WERI-Rb-1 (cell line): ENCODE measurements at regions not wholly inside any gene's neighbourhood (a gene's known extent, or its start where the extent isn't known, plus 50 kb on each side); places are given as distances from the start of the nearest gene placed in this dataset.

Experiments used
- DNase-seq: peaks from one replicate; pipeline ENCODE4 v3.0.0-alpha.2; 2020
- H3K27ac ChIP-seq: fragments of 250-450 bp; sonication (Bioruptor Pico); 2 replicates; pipeline ENCODE4 v1.5.1; 2020; ENCODE audit warnings: mild to moderate bottlenecking, moderate library complexity
- H3K27me3 ChIP-seq: fragments of 250-450 bp; sonication (Bioruptor Pico); 2 replicates; pipeline ENCODE4 v1.5.1; 2021; ENCODE audit warnings: mild to moderate bottlenecking, low read depth, moderate library complexity; ENCODE audit not compliant: insufficient read depth, severe bottlenecking
- H3K36me3 ChIP-seq: fragments of 250-450 bp; sonication (Bioruptor Pico); 2 replicates; pipeline ENCODE4 v1.5.1; 2020; ENCODE audit warnings: mild to moderate bottlenecking, moderate library complexity
- H3K4me3 ChIP-seq: 2 replicates; pipeline ENCODE4 v1.5.1; 2011; ENCODE audit warnings: low read depth, mild to moderate bottlenecking, control low read depth, low read length
- H3K9me3 ChIP-seq: fragments of 250-450 bp; sonication (Bioruptor Pico); 2 replicates; pipeline ENCODE4 v1.5.1; 2021; ENCODE audit warnings: mild to moderate bottlenecking, moderate library complexity; ENCODE audit not compliant: severe bottlenecking
- TF ChIP-seq, protein P1 (sequence below): IDR thresholded peaks from 2 replicates; pipeline ENCODE4 v1.5.1; 2011; ENCODE audit warnings: low read depth, mild to moderate bottlenecking, control low read depth, inconsistent platforms, low read length

DNA sequence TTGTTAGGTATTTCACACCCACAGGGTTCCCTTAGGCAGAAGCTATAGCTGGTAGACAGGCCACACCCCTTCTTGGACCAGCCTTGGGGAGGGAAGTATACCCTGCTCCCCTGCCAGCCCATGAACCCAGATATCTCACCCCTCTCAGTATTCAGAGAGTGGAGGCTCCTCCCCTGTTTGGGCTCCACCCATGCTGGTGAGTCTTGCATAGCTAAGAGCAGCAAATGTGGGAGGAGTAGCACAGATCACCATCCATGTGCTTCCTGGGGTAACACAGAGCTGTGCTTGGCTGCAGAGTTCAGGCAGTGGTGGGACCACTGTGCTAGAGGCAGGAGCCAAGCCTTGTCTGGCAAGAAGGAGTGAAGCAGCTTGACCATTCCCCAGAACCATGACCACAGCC lies 427.2 kb downstream of the ZIC1 start:
- Histone ChIP-seq H3K9me3 (no peaks in the 10 kb centered on the region), H3K27ac (no peak overlapping the region), H3K4me3 (no peak overlapping the region), H3K27me3 (no peaks in the 10 kb centered on the region), H3K36me3 (no peaks in the 10 kb centered on the region)
- DNase-seq, result no peak
- TF ChIP-seq, protein P1, sequence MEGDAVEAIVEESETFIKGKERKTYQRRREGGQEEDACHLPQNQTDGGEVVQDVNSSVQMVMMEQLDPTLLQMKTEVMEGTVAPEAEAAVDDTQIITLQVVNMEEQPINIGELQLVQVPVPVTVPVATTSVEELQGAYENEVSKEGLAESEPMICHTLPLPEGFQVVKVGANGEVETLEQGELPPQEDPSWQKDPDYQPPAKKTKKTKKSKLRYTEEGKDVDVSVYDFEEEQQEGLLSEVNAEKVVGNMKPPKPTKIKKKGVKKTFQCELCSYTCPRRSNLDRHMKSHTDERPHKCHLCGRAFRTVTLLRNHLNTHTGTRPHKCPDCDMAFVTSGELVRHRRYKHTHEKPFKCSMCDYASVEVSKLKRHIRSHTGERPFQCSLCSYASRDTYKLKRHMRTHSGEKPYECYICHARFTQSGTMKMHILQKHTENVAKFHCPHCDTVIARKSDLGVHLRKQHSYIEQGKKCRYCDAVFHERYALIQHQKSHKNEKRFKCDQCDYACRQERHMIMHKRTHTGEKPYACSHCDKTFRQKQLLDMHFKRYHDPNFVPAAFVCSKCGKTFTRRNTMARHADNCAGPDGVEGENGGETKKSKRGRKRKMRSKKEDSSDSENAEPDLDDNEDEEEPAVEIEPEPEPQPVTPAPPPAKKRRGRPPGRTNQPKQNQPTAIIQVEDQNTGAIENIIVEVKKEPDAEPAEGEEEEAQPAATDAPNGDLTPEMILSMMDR, result no peak

DNA sequence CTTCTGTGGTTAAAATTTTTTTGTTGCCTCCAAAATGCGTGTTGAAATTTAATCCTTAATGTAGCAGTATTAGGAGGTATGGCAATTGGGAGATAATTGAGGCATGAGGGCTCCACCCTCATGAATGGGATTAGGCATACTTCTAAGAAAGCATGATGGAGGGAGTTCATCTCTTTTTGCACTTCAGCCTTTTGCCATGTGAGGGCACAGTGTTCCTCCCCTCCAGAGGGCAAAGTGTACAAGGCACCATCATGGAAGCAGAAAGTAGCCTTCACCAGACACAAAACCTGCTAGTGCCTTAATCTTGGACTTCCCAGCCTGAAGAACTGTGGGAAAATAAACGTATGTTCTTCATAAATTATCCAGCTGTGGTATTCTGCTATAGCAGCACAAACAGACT lies 429.5 kb downstream of the ZIC1 start:
- no peak overlapping the region for H3K27ac ChIP-seq
- peak; percentile 13 for DNase-seq
- TF ChIP-seq, protein P1, result peak; percentile 26; the same call in 1 of the 2 replicates

DNA sequence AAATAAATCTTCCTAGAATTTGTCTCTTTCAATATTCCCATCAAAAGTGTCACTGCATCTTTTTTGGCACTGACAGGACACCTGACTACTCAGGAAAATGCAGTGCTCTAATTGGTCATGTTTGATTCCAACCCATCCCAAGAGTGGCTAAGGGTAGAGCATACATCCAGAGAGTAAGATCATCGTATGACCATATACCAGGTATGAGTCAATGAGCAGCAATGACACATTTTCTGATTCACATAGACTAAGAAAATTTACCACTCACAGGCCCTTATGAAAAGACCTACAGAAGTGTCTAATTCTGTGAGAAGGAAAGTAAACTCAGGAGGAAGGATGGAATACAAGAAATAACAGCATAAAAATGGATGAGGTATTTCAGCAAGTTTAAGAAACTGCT lies 434.2 kb downstream of the ZIC1 start:
- Histone ChIP-seq H3K4me3 (no peak overlapping the region), H3K36me3 (no peaks in the 10 kb centered on the region), H3K27me3 (no peaks in the 10 kb centered on the region), H3K9me3 (no peaks in the 10 kb centered on the region), H3K27ac (no peak overlapping the region)
- TF ChIP-seq, protein P1, result no peak
- DNase-seq, result no peak

More for the DNA sequence above, 429.5 kb downstream of the ZIC1 start:
- Histone ChIP-seq H3K27me3 (no peaks in the 10 kb centered on the region), H3K4me3 (no peak overlapping the region), H3K9me3 (no peaks in the 10 kb centered on the region), H3K36me3 (no peaks in the 10 kb centered on the region)

DNA sequence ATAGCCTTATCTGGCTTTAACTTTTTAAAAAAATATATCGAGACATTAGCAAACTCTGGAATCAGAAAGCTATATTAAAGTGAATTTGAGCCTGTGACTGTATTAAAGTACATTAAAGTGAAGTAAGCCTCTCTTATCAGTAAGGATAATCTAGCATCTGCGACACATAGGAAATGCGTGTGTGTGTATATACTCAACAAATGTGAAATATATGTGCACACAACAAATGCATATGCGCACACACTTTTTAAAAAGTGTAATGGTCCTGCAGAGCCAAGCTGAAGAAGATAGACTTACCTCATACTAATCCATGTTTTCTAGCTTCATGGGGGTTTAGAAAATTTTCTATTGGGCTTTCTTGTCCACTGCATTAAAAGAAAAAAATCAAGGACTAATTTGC lies 437.1 kb downstream of the ZIC1 start:
- Histone ChIP-seq H3K27ac (no peak overlapping the region), H3K27me3 (no peaks in the 10 kb centered on the region), H3K9me3 (no peaks in the 10 kb centered on the region), H3K4me3 (no peak overlapping the region), H3K36me3 (no peaks in the 10 kb centered on the region)
- no peak for DNase-seq
- TF ChIP-seq, protein P1, result no peak

DNA sequence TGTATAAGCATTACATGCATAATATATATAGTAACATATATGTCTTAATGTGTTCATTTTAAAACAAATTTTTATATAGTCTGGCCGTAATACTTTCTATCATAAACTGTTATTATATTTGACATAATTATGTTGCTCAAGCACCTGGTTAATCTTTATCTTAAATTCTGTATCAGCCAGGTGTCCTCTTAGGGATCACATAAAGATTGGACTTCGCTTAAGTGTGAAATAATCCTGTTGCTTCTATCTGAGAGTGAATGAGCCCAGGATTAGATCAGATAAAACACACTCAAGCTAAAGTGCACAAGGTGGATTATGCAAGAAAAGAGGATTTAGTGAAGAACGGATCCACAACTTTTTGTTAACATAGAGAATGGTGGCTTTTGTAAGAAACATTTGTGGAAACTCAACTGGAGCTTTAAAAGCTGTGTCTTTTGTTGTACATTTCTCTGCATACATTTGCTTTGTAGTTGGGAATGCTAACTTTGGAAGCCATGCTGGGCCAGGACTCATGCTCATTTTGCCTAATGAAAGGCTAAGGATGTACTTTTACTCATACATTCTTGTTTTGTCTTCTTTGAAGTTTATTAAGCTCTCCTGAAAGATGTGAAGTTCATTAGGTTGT lies 437.8 kb downstream of the ZIC1 start:
- no peak for DNase-seq
- no peaks in the 10 kb centered on the region for H3K9me3 ChIP-seq
- H3K27me3 ChIP-seq, result no peaks in the 10 kb centered on the region
- no peak overlapping the region for H3K27ac ChIP-seq
- TF ChIP-seq, protein P1, result no peak
- H3K4me3 ChIP-seq, result no peak overlapping the region
- no peaks in the 10 kb centered on the region for H3K36me3 ChIP-seq

DNA sequence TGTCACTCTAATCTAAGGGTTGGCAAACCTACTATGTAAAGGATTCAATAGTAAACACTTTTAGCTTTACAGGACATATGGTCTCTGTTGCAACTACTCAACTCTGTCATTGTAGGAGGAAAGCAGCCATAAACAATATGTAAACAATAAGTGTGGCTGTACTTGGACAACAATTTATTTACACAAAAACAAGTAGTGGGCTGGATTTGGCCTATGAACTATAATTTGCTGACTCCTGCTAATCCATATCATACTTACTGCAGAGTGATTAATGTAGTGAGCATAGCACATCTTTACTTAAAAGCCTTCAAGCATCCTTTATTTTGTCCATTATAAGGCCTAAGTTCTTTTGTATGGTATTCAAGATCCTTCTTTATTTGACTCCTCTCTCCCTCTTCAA lies 441.9 kb downstream of the ZIC1 start:
- Histone ChIP-seq H3K4me3 (no peak overlapping the region), H3K9me3 (no peaks in the 10 kb centered on the region), H3K27me3 (no peaks in the 10 kb centered on the region), H3K36me3 (no peaks in the 10 kb centered on the region), H3K27ac (no peak overlapping the region)
- TF ChIP-seq, protein P1, result no peak
- DNase-seq, result no peak
